Activated CD8-positive, alpha-beta T cell treated with anti-CD3 and anti-CD28 coated beads for 36 hours (primary cell): ENCODE measurements at regions not wholly inside any gene's neighbourhood (a gene's known extent, or its start where the extent isn't known, plus 50 kb on each side); places are given as distances from the start of the nearest gene placed in this dataset.

Source experiments
- ATAC-seq: fragments of 200-7000 bp; cut with Tn5 transposase; one replicate; pipeline ENCODE4 v1.10.0; 2021; ENCODE audit warnings: mild to moderate bottlenecking, moderate library complexity
- CTCF ChIA-PET: fragments of 350-600 bp; sonication (Branson Sonifier 250); formaldehyde crosslinking; loops from one replicate; lab custom pipeline; 2021; ENCODE audit warnings: antibody characterized with exemption; lab: Charles Lee
- POLR2A ChIA-PET: fragments of 350-600 bp; sonication (Branson Sonifier 250); formaldehyde crosslinking; loops from one replicate; lab custom pipeline; 2021; ENCODE audit warnings: antibody characterized with exemption; lab: Charles Lee
- DNase-seq: peaks from one replicate; pipeline ENCODE4 v3.0.0-alpha.2; 2020
- H3K27ac Mint-ChIP-seq: one replicate; pipeline ENCODE4 v1.8.0; 2021; ENCODE audit warnings: mild to moderate bottlenecking, mixed read lengths
- H3K27me3 Mint-ChIP-seq: one replicate; pipeline ENCODE4 v1.8.0; 2021; ENCODE audit warnings: mixed read lengths
- H3K36me3 Mint-ChIP-seq: one replicate; pipeline ENCODE4 v1.8.0; 2021; ENCODE audit warnings: low read depth, mixed read lengths
- H3K4me1 Mint-ChIP-seq: one replicate; pipeline ENCODE4 v1.8.0; 2021; ENCODE audit warnings: low read depth, mixed read lengths
- H3K4me3 Mint-ChIP-seq: one replicate; pipeline ENCODE4 v1.8.0; 2021; ENCODE audit warnings: mild to moderate bottlenecking, moderate library complexity, mixed read lengths
- H3K9me3 Mint-ChIP-seq: one replicate; pipeline ENCODE4 v1.8.0; 2021; ENCODE audit warnings: mixed read lengths
- intact Hi-C: fragments of 100-400 bp; cut with micrococcal nuclease; formaldehyde crosslinking; loops from one replicate; pipeline ENCODE4 v1.10.0; 2022
- TF ChIP-seq, protein P1 (sequence below): fragments of 200-600 bp; IDR thresholded peaks from one replicate; pipeline ENCODE4 v1.8.0; 2022; ENCODE audit warnings: antibody characterized with exemption, mild to moderate bottlenecking

DNA sequence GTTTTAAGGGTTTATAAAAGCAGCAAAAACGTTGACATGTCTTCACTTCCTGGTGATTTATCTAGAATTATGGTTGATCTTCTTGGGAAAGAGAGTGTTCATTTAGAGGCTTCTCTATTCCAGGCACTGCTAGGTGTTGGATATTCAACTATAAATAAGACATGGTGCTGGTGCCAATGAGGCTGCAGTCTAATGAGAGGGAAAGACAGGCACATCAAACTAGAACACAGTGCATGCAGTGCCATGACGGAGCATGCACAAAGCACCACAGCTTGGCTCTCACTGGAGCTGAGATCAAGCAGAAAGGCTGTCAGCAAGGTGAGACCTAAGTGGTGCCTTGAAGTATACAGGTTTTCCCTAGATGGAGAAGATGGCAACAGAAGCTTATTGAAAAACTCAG, 126.5 kb downstream of the RMI1 start:
- no peak for DNase-seq
- Mint-ChIP-seq H3K9me3 (no peaks in the 10 kb centered on the region), H3K36me3 (no peaks in the 10 kb centered on the region), H3K27ac (no peak overlapping the region), H3K4me1 (peaks cover 3% of the 10 kb centered on the region), H3K4me3 (no peak overlapping the region), H3K27me3 (peaks cover 23% of the 10 kb centered on the region)
- POLR2A ChIA-PET: no interaction called here
- no peak for ATAC-seq
- intact Hi-C loops: no loop called here
- TF ChIP-seq, protein P1, sequence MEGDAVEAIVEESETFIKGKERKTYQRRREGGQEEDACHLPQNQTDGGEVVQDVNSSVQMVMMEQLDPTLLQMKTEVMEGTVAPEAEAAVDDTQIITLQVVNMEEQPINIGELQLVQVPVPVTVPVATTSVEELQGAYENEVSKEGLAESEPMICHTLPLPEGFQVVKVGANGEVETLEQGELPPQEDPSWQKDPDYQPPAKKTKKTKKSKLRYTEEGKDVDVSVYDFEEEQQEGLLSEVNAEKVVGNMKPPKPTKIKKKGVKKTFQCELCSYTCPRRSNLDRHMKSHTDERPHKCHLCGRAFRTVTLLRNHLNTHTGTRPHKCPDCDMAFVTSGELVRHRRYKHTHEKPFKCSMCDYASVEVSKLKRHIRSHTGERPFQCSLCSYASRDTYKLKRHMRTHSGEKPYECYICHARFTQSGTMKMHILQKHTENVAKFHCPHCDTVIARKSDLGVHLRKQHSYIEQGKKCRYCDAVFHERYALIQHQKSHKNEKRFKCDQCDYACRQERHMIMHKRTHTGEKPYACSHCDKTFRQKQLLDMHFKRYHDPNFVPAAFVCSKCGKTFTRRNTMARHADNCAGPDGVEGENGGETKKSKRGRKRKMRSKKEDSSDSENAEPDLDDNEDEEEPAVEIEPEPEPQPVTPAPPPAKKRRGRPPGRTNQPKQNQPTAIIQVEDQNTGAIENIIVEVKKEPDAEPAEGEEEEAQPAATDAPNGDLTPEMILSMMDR: no peak
- CTCF ChIA-PET: interaction anchor here (1.4 to 1.6 kb wide), 2 partner anchors 66 to 170 kb away, joined by 3 read pairs; no protein-coding TSS in a partner anchor

DNA sequence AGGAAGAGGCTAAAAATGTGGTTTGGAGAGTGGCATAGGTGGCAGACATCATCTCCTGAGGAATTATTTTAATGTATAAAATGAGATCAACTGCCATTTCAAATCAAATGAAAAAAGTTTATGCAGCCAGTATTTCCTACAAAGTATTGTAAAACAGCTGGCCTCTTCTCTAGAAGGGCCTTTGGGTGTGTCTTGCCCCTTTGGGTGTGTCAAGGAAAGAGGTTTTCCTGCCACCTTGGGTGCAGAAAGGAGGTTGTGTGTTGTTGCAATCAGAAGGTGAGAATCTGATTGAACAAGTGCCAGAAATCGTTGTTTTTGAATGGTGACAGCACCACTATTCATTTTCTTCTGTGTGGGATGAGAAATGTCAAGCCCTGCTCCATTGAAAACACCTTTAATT, 127.4 kb downstream of the RMI1 start:
- Mint-ChIP-seq H3K36me3 (no peaks in the 10 kb centered on the region), H3K27me3 (peaks cover 19% of the 10 kb centered on the region), H3K4me3 (no peak overlapping the region), H3K27ac (no peak overlapping the region), H3K9me3 (no peaks in the 10 kb centered on the region), H3K4me1 (peaks cover 3% of the 10 kb centered on the region)
- ChIA-PET POLR2A (no interaction called here), CTCF (no interaction called here)
- TF ChIP-seq, protein P1: no peak
- no peak for ATAC-seq
- intact Hi-C loops: no loop called here
- DNase-seq: no peak

DNA sequence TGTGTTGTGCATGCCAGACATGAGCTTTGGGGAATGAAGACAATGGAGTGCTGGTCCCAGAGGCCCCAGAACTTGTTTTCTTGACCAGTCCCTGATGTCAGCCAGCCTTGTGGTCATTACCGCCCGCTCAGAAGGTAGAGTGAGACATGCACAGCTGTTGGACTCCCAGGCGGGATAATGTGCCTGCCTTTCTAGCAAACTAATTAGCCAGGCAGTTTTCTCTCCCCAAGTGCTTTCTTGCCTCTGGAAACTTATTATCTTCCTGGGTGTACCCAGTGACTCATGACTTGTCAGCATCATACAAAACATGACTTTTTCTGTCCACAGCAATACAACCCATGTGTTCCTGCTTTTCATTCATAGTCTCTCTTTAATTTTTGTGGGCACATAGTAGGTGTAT, 131.1 kb downstream of the RMI1 start:
- Mint-ChIP-seq H3K27ac (no peak overlapping the region), H3K9me3 (peaks cover 10% of the 10 kb centered on the region), H3K27me3 (peaks cover 9% of the 10 kb centered on the region), H3K36me3 (no peaks in the 10 kb centered on the region), H3K4me1 (peaks cover 3% of the 10 kb centered on the region), H3K4me3 (no peak overlapping the region)
- ATAC-seq: no peak
- ChIA-PET POLR2A (no interaction called here), CTCF (no interaction called here)
- TF ChIP-seq, protein P1: no peak
- intact Hi-C loops: no loop called here
- DNase-seq: no peak

DNA sequence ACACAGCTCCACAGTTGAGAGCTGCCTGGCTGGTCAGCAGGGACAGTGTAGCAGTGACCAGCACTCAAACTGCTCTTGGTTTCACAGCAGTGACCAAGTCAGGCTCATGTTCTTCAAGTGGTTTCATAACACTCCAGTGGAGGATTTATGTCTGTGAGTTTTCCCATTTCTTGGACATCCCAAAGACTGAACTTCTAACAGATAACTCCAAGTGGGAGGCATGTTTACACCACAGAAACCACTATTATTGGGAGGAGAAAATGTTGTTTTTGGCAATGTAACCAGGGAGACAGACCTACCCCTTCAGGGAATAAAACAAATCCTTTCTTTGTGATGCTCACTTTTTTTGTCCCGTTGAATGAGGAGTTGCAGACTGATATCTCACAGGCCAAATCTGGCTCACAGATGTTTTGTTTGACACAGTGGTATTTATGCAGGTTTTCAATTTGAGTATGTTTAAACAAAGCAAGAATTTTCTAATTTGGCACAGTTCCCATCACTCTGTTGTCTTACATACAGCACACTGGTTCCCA, 141.5 kb downstream of the RMI1 start:
- Mint-ChIP-seq H3K4me1 (no peaks in the 10 kb centered on the region), H3K4me3 (no peak overlapping the region), H3K36me3 (no peaks in the 10 kb centered on the region), H3K9me3 (peaks cover 3% of the 10 kb centered on the region), H3K27ac (no peak overlapping the region), H3K27me3 (peaks cover 18% of the 10 kb centered on the region)
- POLR2A ChIA-PET: no interaction called here
- intact Hi-C loops: no loop called here
- ATAC-seq (no peak), DNase-seq (no peak)
- CTCF ChIA-PET: no interaction called here
- TF ChIP-seq, protein P1: no peak

DNA sequence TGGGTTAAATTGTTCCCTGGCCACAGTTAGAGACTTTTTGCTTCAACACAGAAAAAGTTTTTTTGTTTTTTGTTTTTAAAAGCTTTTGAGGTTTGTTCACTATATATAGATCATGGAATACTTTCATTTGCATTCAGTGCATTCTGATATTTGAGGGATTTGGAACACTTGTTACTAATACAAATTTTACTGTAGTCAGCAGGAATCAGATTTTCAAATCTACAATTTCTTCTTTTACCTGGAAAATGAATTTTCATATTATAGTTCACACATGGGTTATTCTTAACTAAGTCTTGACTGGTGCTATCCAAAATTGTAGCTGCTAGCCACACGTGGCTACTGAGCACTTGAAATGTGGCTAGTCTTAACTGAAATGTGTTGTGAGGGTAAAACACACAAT, 142.0 kb downstream of the RMI1 start:
- H3K4me1 Mint-ChIP-seq: no peaks in the 10 kb centered on the region
- intact Hi-C loops: no loop called here
- peaks cover 2% of the 10 kb centered on the region for H3K9me3 Mint-ChIP-seq
- H3K36me3 Mint-ChIP-seq: no peaks in the 10 kb centered on the region
- no peak for DNase-seq
- H3K27me3 Mint-ChIP-seq: peaks cover 18% of the 10 kb centered on the region
- ChIA-PET POLR2A (no interaction called here), CTCF (no interaction called here)
- H3K4me3 Mint-ChIP-seq: no peak overlapping the region
- ATAC-seq: no peak
- H3K27ac Mint-ChIP-seq: no peak overlapping the region
- TF ChIP-seq, protein P1: no peak
